HCT116 (cell line): ENCODE measurements at regions not wholly inside any gene's neighbourhood (a gene's known extent, or its start where the extent isn't known, plus 50 kb on each side); places are given as distances from the start of the nearest gene placed in this dataset.

Experiments
- ATAC-seq: fragments of 200-7000 bp; cut with Tn5 transposase; 2 replicates; pipeline ENCODE4 v1.9.1; 2020; ENCODE audit warnings: mild to moderate bottlenecking, moderate library complexity
- BruUV-seq: library from RNA; stranded (reverse); fragments of 400-500 nt; replicated peaks from 2 replicates; lab custom pipeline; 2021; lab: Mats Ljungman, UMichigan
- CTCF ChIA-PET: fragments of 300-600 bp; sonication (Branson Sonifier 250); formaldehyde crosslinking; loops from one replicate; lab custom pipeline; 2021; ENCODE audit warnings: antibody characterized with exemption; lab: Charles Lee
- POLR2A ChIA-PET: fragments of 300-600, 350-600 bp; sonication (Branson Sonifier 250); formaldehyde crosslinking; loops from one replicate; lab custom pipeline; 2021; ENCODE audit warnings: antibody characterized with exemption; lab: Charles Lee
- RAD21 ChIA-PET, 2 experiments: fragments of 300-600 bp; sonication (Branson Sonifier 250); formaldehyde crosslinking; loops; one replicate each; lab custom pipeline; 2023; ENCODE audit warnings: low total read pairs in 2 of 2; ENCODE audit not compliant: uncharacterized antibody in 2 of 2, unreplicated experiment in 2 of 2, low non-redundant PET in 1 of 2; lab: Charles Lee
- DNase-seq: peaks from one replicate; pipeline ENCODE4 v3.0.0-alpha.2; 2010; ENCODE audit warnings: low read depth, low spot score
- H2AFZ ChIP-seq: fragments of 200-600 bp; shearing (Covaris generic), sonication (generic); 2 replicates; pipeline ENCODE4 v1.6.1; 2017; ENCODE audit warnings: low read depth, mixed run types, mixed read lengths, antibody characterized with exemption, low read length; ENCODE audit not compliant: poor library complexity, severe bottlenecking
- H3K27ac ChIP-seq: 2 replicates; pipeline ENCODE4 v1.5.1; 2012; ENCODE audit warnings: low read depth, low read length
- H3K27me3 ChIP-seq: fragments of 200-600 bp; sonication (generic); 2 replicates; pipeline ENCODE4 v1.6.1; 2016; ENCODE audit warnings: mixed run types, low read length, mixed read lengths; ENCODE audit not compliant: insufficient read depth
- H3K36me3 ChIP-seq, 2 experiments: fragments of 200-500 bp in 1 of 2; fragments of 200-600 bp in 1 of 2; sonication (Bioruptor generic) in 1 of 2; sonication (generic) in 1 of 2; 2 replicates each; pipeline versions ENCODE4 v1.5.1 to v1.6.1; 2014 to 2016; ENCODE audit warnings: low read length in 2 of 2, inconsistent platforms in 1 of 2, mixed read lengths in 1 of 2, mixed run types in 1 of 2; ENCODE audit not compliant: insufficient read depth in 2 of 2, control insufficient read depth in 1 of 2
- H3K4me1 ChIP-seq, 2 experiments: fragments of 200-600 bp in 1 of 2; sonication (generic) in 1 of 2; 2 replicates each; pipeline versions ENCODE4 v1.5.1 to v1.6.1; 2012 to 2017; ENCODE audit warnings: low read length in 2 of 2, inconsistent platforms in 1 of 2, mild to moderate bottlenecking in 1 of 2, mixed read lengths in 1 of 2, mixed run types in 1 of 2, moderate library complexity in 1 of 2; ENCODE audit not compliant: insufficient read depth in 2 of 2, control insufficient read depth in 1 of 2
- H3K4me2 ChIP-seq: fragments of 200-600 bp; sonication (generic); 2 replicates; pipeline ENCODE4 v1.6.1; 2017; ENCODE audit warnings: mixed run types, low read length, mixed read lengths
- H3K4me3 ChIP-seq, 2 experiments: fragments of 200-600 bp in 1 of 2; sonication (generic) in 1 of 2; replicated peaks in 1 of 2; 2 replicates each; pipeline ENCODE4 v1.5.1; 2011 to 2016; ENCODE audit warnings: low read length in 2 of 2, control low read depth in 1 of 2, low read depth in 1 of 2, mild to moderate bottlenecking in 1 of 2, mixed read lengths in 1 of 2, mixed run types in 1 of 2
- H3K79me2 ChIP-seq: fragments of 200-600 bp; sonication (generic); 2 replicates; pipeline ENCODE4 v1.6.1; 2017; ENCODE audit warnings: mild to moderate bottlenecking, mixed run types, low read length, moderate library complexity, mixed read lengths; ENCODE audit not compliant: insufficient read depth
- H3K9ac ChIP-seq: fragments of 200-600 bp; sonication (generic); 2 replicates; pipeline ENCODE4 v1.6.1; 2016; ENCODE audit warnings: low read length, mixed read lengths
- H3K9me2 ChIP-seq: fragments of 200-600 bp; sonication (generic), shearing (Covaris generic); 2 replicates; pipeline ENCODE4 v1.6.1; 2017; ENCODE audit warnings: mixed run types, mild to moderate bottlenecking, moderate library complexity; ENCODE audit not compliant: insufficient read depth
- H3K9me3 ChIP-seq, 2 experiments: fragments of 200-500 bp in 1 of 2; fragments of 200-600 bp in 1 of 2; sonication (Bioruptor generic) in 1 of 2; sonication (generic) in 1 of 2; 2 replicates each; pipeline ENCODE4 v1.6.1; 2014 to 2017; ENCODE audit warnings: low read length in 2 of 2, mixed read lengths in 2 of 2, inconsistent platforms in 1 of 2, low read depth in 1 of 2, mild to moderate bottlenecking in 1 of 2, mixed run types in 1 of 2, moderate library complexity in 1 of 2; ENCODE audit not compliant: control insufficient read depth in 1 of 2, insufficient read depth in 1 of 2
- H4K20me1 ChIP-seq: fragments of 200-600 bp; sonication (generic), shearing (Covaris generic); 2 replicates; pipeline ENCODE4 v1.6.1; 2017; ENCODE audit warnings: mixed run types, mild to moderate bottlenecking, moderate library complexity; ENCODE audit not compliant: insufficient read depth
- CBX3 ChIP-seq: IDR thresholded peaks from 2 replicates; pipeline ENCODE4 v1.6.1; 2012; ENCODE audit warnings: low read depth
- EGR1 ChIP-seq: IDR thresholded peaks from 2 replicates; pipeline ENCODE4 v1.6.1; 2012; ENCODE audit warnings: low read depth
- ELF1 ChIP-seq: IDR thresholded peaks from 2 replicates; pipeline ENCODE4 v1.6.1; 2012; ENCODE audit warnings: low read depth, borderline replicate concordance
- FOSL1 ChIP-seq: IDR thresholded peaks from 2 replicates; pipeline ENCODE4 v1.6.1; 2012; ENCODE audit warnings: low read depth
- SRF ChIP-seq: IDR thresholded peaks from 2 replicates; pipeline ENCODE4 v1.6.1; 2012; ENCODE audit warnings: low read depth
- TCF7L2 ChIP-seq: IDR thresholded peaks from 2 replicates; pipeline ENCODE4 v1.7.0; 2011; ENCODE audit warnings: borderline replicate concordance, inconsistent platforms; ENCODE audit not compliant: insufficient read depth, insufficient read length; ENCODE audit errors: extremely low read depth
- ZFX ChIP-seq: fragments of 450-650 bp; IDR thresholded peaks from 2 replicates; pipeline ENCODE4 v1.6.1; 2017
- intact Hi-C: fragments of 100-400 bp; cut with micrococcal nuclease; formaldehyde crosslinking; loops from 2 replicates; pipeline ENCODE4 v1.10.0; 2022
- TF ChIP-seq, protein P1 (sequence below), 3 experiments: fragments of 200-600 bp in 1 of 3; sonication (generic) in 1 of 3; IDR thresholded peaks in 2 of 3; conservative IDR thresholded peaks in 1 of 3; 2 replicates each; pipeline ENCODE4 v1.5.1; 2012 to 2017; ENCODE audit warnings: low read depth in 2 of 3, low read length in 2 of 3, antibody characterized with exemption in 1 of 3, borderline replicate concordance in 1 of 3, control low read depth in 1 of 3, mild to moderate bottlenecking in 1 of 3, mixed read lengths in 1 of 3, mixed run types in 1 of 3, moderate library complexity in 1 of 3; ENCODE audit not compliant: insufficient read depth in 1 of 3
- TF ChIP-seq, protein P2 (sequence below): IDR thresholded peaks from 2 replicates; pipeline ENCODE4 v1.6.1; 2012; ENCODE audit warnings: low read depth

DNA sequence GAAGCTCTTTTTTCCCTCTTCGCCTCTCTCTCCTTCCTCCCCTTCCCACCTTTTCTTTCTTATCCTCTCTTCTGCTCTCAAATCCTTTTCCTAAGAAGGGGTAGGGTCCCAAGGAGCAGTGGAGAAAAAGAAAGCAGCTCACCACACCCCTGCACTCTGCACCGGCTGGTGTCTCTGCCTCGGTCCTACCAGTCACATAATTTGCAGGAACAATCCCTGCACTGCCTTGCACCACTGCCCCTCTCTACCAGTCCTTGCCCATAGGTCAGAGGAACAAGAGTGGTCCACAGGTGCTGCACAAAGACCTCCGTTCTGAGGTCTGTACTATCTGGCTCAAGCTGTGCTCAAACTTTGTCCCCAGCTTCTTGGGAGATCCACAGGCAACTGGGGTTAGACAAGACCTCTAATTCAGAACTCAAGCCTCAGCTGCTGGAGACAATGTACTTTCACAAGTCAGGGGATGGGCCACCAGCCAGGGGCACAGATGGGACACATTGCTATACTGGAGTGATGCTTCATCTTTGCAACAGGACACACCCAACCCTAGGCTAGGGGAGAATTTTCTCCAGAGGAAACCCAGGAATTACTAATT is 125.4 kb upstream of the ZNF507 start:
- TF ChIP-seq ZFX (no peak), ELF1 (no peak), CBX3 (no peak), TCF7L2 (no peak), EGR1 (no peak), FOSL1 (no peak), SRF (no peak)
- TF ChIP-seq, protein P1, sequence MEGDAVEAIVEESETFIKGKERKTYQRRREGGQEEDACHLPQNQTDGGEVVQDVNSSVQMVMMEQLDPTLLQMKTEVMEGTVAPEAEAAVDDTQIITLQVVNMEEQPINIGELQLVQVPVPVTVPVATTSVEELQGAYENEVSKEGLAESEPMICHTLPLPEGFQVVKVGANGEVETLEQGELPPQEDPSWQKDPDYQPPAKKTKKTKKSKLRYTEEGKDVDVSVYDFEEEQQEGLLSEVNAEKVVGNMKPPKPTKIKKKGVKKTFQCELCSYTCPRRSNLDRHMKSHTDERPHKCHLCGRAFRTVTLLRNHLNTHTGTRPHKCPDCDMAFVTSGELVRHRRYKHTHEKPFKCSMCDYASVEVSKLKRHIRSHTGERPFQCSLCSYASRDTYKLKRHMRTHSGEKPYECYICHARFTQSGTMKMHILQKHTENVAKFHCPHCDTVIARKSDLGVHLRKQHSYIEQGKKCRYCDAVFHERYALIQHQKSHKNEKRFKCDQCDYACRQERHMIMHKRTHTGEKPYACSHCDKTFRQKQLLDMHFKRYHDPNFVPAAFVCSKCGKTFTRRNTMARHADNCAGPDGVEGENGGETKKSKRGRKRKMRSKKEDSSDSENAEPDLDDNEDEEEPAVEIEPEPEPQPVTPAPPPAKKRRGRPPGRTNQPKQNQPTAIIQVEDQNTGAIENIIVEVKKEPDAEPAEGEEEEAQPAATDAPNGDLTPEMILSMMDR (IDR thresholded peaks at IDR 0.05 in 2 of 3, conservative IDR thresholded peaks at IDR 0.05 in 1 of 3; ENCODE audit: borderline replicate concordance in 1 of 3, insufficient read depth in 1 of 3, low read depth in 2 of 3, low read length in 2 of 3), result no peak
- TF ChIP-seq, protein P2, sequence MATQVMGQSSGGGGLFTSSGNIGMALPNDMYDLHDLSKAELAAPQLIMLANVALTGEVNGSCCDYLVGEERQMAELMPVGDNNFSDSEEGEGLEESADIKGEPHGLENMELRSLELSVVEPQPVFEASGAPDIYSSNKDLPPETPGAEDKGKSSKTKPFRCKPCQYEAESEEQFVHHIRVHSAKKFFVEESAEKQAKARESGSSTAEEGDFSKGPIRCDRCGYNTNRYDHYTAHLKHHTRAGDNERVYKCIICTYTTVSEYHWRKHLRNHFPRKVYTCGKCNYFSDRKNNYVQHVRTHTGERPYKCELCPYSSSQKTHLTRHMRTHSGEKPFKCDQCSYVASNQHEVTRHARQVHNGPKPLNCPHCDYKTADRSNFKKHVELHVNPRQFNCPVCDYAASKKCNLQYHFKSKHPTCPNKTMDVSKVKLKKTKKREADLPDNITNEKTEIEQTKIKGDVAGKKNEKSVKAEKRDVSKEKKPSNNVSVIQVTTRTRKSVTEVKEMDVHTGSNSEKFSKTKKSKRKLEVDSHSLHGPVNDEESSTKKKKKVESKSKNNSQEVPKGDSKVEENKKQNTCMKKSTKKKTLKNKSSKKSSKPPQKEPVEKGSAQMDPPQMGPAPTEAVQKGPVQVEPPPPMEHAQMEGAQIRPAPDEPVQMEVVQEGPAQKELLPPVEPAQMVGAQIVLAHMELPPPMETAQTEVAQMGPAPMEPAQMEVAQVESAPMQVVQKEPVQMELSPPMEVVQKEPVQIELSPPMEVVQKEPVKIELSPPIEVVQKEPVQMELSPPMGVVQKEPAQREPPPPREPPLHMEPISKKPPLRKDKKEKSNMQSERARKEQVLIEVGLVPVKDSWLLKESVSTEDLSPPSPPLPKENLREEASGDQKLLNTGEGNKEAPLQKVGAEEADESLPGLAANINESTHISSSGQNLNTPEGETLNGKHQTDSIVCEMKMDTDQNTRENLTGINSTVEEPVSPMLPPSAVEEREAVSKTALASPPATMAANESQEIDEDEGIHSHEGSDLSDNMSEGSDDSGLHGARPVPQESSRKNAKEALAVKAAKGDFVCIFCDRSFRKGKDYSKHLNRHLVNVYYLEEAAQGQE, result no peak
- Histone ChIP-seq H3K4me2 (no peak overlapping the region), H3K79me2 (no peaks in the 10 kb centered on the region), H3K9me2 (no peaks in the 10 kb centered on the region), H3K36me3 (no peaks in the 10 kb centered on the region; a peak in 1 of 4 replicates), H4K20me1 (no peaks in the 10 kb centered on the region), H3K4me1 (no peaks in the 10 kb centered on the region), H3K27me3 (peaks cover 5% of the 10 kb centered on the region; the same call in 1 of the 2 replicates), H3K4me3 (no peak overlapping the region), H3K9ac (no peak overlapping the region), H3K9me3 (no peaks in the 10 kb centered on the region), H3K27ac (no peak overlapping the region), H2AFZ (no peak overlapping the region)
- POLR2A ChIA-PET, result no interaction called here
- ATAC-seq (no peak), DNase-seq (no peak)
- intact Hi-C loops, result loop anchor here (10.0 kb wide), 1 partner anchor 1435 kb away; no protein-coding TSS in a partner anchor
- BruUV-seq, result no TSS peak
- CTCF ChIA-PET, result no interaction called here
- RAD21 ChIA-PET, result interaction anchor here in 1 of 2 experiments (0.7 kb wide), 1 partner anchor 1719 kb away, joined by 3 read pairs; no protein-coding TSS in a partner anchor
